ENCODE measurements at regions not wholly inside any gene's neighbourhood (a gene's known extent, or its start where the extent isn't known, plus 50 kb on each side); places are given as distances from the start of the nearest gene placed in this dataset.

- no peak overlapping the region for H3K4me3 ChIP-seq (ENCODE audit: control insufficient read depth, low read depth, low read length)
- DNase-seq (ENCODE audit: low read depth) = no peak
- TF ChIP-seq CTCF (IDR thresholded peaks at IDR 0.05; ENCODE audit: control insufficient read depth, insufficient read depth, low read depth, low read length, missing control alignments) = no peak
These were observed 448.4 kb upstream of the SLC10A2 start for GRCh38 chr13:103514619-103515018.

GRCh38 chr13:103514188-103514587 is 448.0 kb upstream of the SLC10A2 start:
- no peak overlapping the region for H3K4me3 ChIP-seq (ENCODE audit: control insufficient read depth, low read depth, low read length)
- no peak for DNase-seq (ENCODE audit: low read depth)
- TF ChIP-seq CTCF (IDR thresholded peaks at IDR 0.05; ENCODE audit: control insufficient read depth, insufficient read depth, low read depth, low read length, missing control alignments) = no peak

- DNase-seq (ENCODE audit: low read depth) = no peak
- TF ChIP-seq CTCF (IDR thresholded peaks at IDR 0.05; ENCODE audit: control insufficient read depth, insufficient read depth, low read depth, low read length, missing control alignments) = no peak
- no peak overlapping the region for H3K4me3 ChIP-seq (ENCODE audit: control insufficient read depth, low read depth, low read length)
These were observed 443.9 kb upstream of the SLC10A2 start for GRCh38 chr13:103510007-103510535.

GRCh38 chr13:103497404-103497803 is 431.2 kb upstream of the SLC10A2 start:
- H3K4me3 ChIP-seq (ENCODE audit: control insufficient read depth, low read depth, low read length) = no peak overlapping the region
- no peak for TF ChIP-seq CTCF (IDR thresholded peaks at IDR 0.05; ENCODE audit: control insufficient read depth, insufficient read depth, low read depth, low read length, missing control alignments)
- DNase-seq (ENCODE audit: low read depth) = no peak

- H3K4me3 ChIP-seq (ENCODE audit: control insufficient read depth, low read depth, low read length) = no peak overlapping the region
- no peak for DNase-seq (ENCODE audit: low read depth)
- no peak for TF ChIP-seq CTCF (IDR thresholded peaks at IDR 0.05; ENCODE audit: control insufficient read depth, insufficient read depth, low read depth, low read length, missing control alignments)
These were observed 421.6 kb upstream of the SLC10A2 start for GRCh38 chr13:103487841-103488240.

- no peak for DNase-seq (ENCODE audit: low read depth)
- TF ChIP-seq CTCF (IDR thresholded peaks at IDR 0.05; ENCODE audit: control insufficient read depth, insufficient read depth, low read depth, low read length, missing control alignments) = no peak
- no peak overlapping the region for H3K4me3 ChIP-seq (ENCODE audit: control insufficient read depth, low read depth, low read length)
These were observed 406.9 kb upstream of the SLC10A2 start for GRCh38 chr13:103473081-103473480.

GRCh38 chr13:103471896-103472295 is 405.7 kb upstream of the SLC10A2 start:
- no peak overlapping the region for H3K4me3 ChIP-seq (ENCODE audit: control insufficient read depth, low read depth, low read length)
- TF ChIP-seq CTCF (IDR thresholded peaks at IDR 0.05; ENCODE audit: control insufficient read depth, insufficient read depth, low read depth, low read length, missing control alignments) = no peak

More at GRCh38 chr13:103471896-103472295, 405.7 kb upstream of the SLC10A2 start:
- DNase-seq (ENCODE audit: low read depth) = no peak

Measured in AG09309 (cell line).